Osteocyte (in vitro differentiated cells): ENCODE measurements at regions not wholly inside any gene's neighbourhood (a gene's known extent, or its start where the extent isn't known, plus 50 kb on each side); places are given as distances from the start of the nearest gene placed in this dataset.

Experiments
- DNase-seq: peaks from one replicate; pipeline ENCODE4 v3.0.0; 2021; ENCODE audit warnings: mixed read lengths; ENCODE audit not compliant: unreplicated experiment; ENCODE audit errors: extremely low spot score
- H3K27ac Mint-ChIP-seq: one replicate; pipeline ENCODE4 v1.8.0; 2021; ENCODE audit warnings: mild to moderate bottlenecking, mixed read lengths; ENCODE audit not compliant: unreplicated experiment
- H3K27me3 Mint-ChIP-seq: one replicate; pipeline ENCODE4 v1.8.0; 2021; ENCODE audit warnings: mixed read lengths; ENCODE audit not compliant: unreplicated experiment
- H3K36me3 Mint-ChIP-seq: one replicate; pipeline ENCODE4 v1.8.0; 2021; ENCODE audit warnings: mixed read lengths; ENCODE audit not compliant: unreplicated experiment
- H3K4me1 Mint-ChIP-seq: one replicate; pipeline ENCODE4 v1.8.0; 2021; ENCODE audit warnings: mixed read lengths; ENCODE audit not compliant: unreplicated experiment
- H3K4me3 Mint-ChIP-seq: one replicate; pipeline ENCODE4 v1.8.0; 2021; ENCODE audit warnings: mild to moderate bottlenecking, moderate library complexity, mixed read lengths; ENCODE audit not compliant: unreplicated experiment
- H3K9me3 Mint-ChIP-seq: one replicate; pipeline ENCODE4 v1.8.0; 2021; ENCODE audit warnings: mixed read lengths; ENCODE audit not compliant: unreplicated experiment
- CTCF ChIP-seq: fragments of 200-600 bp; sonication (generic); IDR thresholded peaks from 2 replicates; pipeline ENCODE4 v1.5.0; 2021; ENCODE audit warnings: antibody characterized with exemption, mild to moderate bottlenecking, moderate library complexity

- Mint-ChIP-seq H3K4me1 (no peaks in the 10 kb centered on the region), H3K27me3 (no peaks in the 10 kb centered on the region), H3K36me3 (no peaks in the 10 kb centered on the region), H3K9me3 (no peaks in the 10 kb centered on the region), H3K27ac (no peak overlapping the region), H3K4me3 (no peak overlapping the region)
- no peak for DNase-seq
- TF ChIP-seq CTCF, result no peak
These were observed 135.7 kb downstream of the OLFM1 start for GRCh38 chr9:135222881-135223760.

- Mint-ChIP-seq H3K36me3 (no peaks in the 10 kb centered on the region), H3K9me3 (no peaks in the 10 kb centered on the region), H3K27ac (no peak overlapping the region), H3K27me3 (no peaks in the 10 kb centered on the region), H3K4me3 (no peak overlapping the region), H3K4me1 (no peaks in the 10 kb centered on the region)
- DNase-seq, result no peak
- TF ChIP-seq CTCF, result no peak
These were observed 136.4 kb downstream of the OLFM1 start for GRCh38 chr9:135223831-135224230.

GRCh38 chr9:135224286-135224877 lies 136.9 kb downstream of the OLFM1 start:
- no peak for TF ChIP-seq CTCF
- Mint-ChIP-seq H3K9me3 (no peaks in the 10 kb centered on the region), H3K27me3 (no peaks in the 10 kb centered on the region), H3K4me1 (no peaks in the 10 kb centered on the region), H3K27ac (no peak overlapping the region), H3K36me3 (no peaks in the 10 kb centered on the region), H3K4me3 (no peak overlapping the region)
- no peak for DNase-seq

GRCh38 chr9:135224921-135225541 lies 137.6 kb downstream of the OLFM1 start:
- H3K27me3 Mint-ChIP-seq, result no peaks in the 10 kb centered on the region
- no peak for TF ChIP-seq CTCF
- no peak overlapping the region for H3K4me3 Mint-ChIP-seq
- DNase-seq, result no peak
- H3K36me3 Mint-ChIP-seq, result no peaks in the 10 kb centered on the region
- no peaks in the 10 kb centered on the region for H3K4me1 Mint-ChIP-seq
- no peak overlapping the region for H3K27ac Mint-ChIP-seq
- H3K9me3 Mint-ChIP-seq, result no peaks in the 10 kb centered on the region

GRCh38 chr9:135225619-135226228 lies 138.3 kb downstream of the OLFM1 start:
- Mint-ChIP-seq H3K27me3 (peaks cover 3% of the 10 kb centered on the region), H3K27ac (no peak overlapping the region), H3K9me3 (no peaks in the 10 kb centered on the region), H3K4me1 (no peaks in the 10 kb centered on the region), H3K4me3 (no peak overlapping the region), H3K36me3 (no peaks in the 10 kb centered on the region)
- TF ChIP-seq CTCF, result no peak
- DNase-seq, result no peak
